ENCODE measurements at regions not wholly inside any gene's neighbourhood (a gene's known extent, or its start where the extent isn't known, plus 50 kb on each side); places are given as distances from the start of the nearest gene placed in this dataset.

GRCh38 chr5:91641730-91642350, 258.7 kb upstream of the ARRDC3 start:
- TF ChIP-seq, protein P1, sequence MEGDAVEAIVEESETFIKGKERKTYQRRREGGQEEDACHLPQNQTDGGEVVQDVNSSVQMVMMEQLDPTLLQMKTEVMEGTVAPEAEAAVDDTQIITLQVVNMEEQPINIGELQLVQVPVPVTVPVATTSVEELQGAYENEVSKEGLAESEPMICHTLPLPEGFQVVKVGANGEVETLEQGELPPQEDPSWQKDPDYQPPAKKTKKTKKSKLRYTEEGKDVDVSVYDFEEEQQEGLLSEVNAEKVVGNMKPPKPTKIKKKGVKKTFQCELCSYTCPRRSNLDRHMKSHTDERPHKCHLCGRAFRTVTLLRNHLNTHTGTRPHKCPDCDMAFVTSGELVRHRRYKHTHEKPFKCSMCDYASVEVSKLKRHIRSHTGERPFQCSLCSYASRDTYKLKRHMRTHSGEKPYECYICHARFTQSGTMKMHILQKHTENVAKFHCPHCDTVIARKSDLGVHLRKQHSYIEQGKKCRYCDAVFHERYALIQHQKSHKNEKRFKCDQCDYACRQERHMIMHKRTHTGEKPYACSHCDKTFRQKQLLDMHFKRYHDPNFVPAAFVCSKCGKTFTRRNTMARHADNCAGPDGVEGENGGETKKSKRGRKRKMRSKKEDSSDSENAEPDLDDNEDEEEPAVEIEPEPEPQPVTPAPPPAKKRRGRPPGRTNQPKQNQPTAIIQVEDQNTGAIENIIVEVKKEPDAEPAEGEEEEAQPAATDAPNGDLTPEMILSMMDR (IDR thresholded peaks at IDR 0.05; ENCODE audit: low read length), result peak; percentile 55
- no peak for TF ChIP-seq EZH2 (IDR thresholded peaks at IDR 0.05; ENCODE audit: borderline replicate concordance, low read length)

Data from OCI-LY1 (cell line).